Uterus (tissue), 2 donors: ENCODE measurements at regions not wholly inside any gene's neighbourhood (a gene's known extent, or its start where the extent isn't known, plus 50 kb on each side); places are given as distances from the start of the nearest gene placed in this dataset.

Experiments used
- CTCF ChIP-seq, 4 experiments: fragments of 200-600 bp in 2 of 4; fragments of 450-650 bp in 2 of 4; sonication (generic) in 2 of 4; IDR thresholded peaks; one replicate each; pipeline ENCODE4 v1.5.1; 2016 to 2019; ENCODE audit warnings: antibody characterized with exemption in 4 of 4, mild to moderate bottlenecking in 2 of 4, moderate library complexity in 1 of 4
- POLR2A ChIP-seq, 2 donors: fragments of 450-650 bp; IDR thresholded peaks; one replicate each; pipeline ENCODE4 v1.6.1; 2016; ENCODE audit warnings: antibody characterized with exemption in 2 of 2, mild to moderate bottlenecking in 1 of 2, moderate library complexity in 1 of 2

GRCh38 chr12:15052691-15053090 lies 79.8 kb downstream of the PDE6H start:
- TF ChIP-seq CTCF (IDR thresholded peaks at IDR 0.05) (no peak), POLR2A (IDR thresholded peaks at IDR 0.05) (no peak)
